Activated CD4-positive, CD25-positive, alpha-beta regulatory T cell treated with anti-CD3 and anti-CD28 coated beads, Interleukin-2, amount 50 U/mL, for 72 hours (primary cell): ENCODE measurements at regions not wholly inside any gene's neighbourhood (a gene's known extent, or its start where the extent isn't known, plus 50 kb on each side); places are given as distances from the start of the nearest gene placed in this dataset.

Experiments
- DNase-seq: peaks from one replicate; pipeline ENCODE4 v3.0.0; 2021

GRCh38 chr3:59107856-59108815 is 58.3 kb upstream of the CFAP20DC start:
- DNase-seq = no peak

DNA sequence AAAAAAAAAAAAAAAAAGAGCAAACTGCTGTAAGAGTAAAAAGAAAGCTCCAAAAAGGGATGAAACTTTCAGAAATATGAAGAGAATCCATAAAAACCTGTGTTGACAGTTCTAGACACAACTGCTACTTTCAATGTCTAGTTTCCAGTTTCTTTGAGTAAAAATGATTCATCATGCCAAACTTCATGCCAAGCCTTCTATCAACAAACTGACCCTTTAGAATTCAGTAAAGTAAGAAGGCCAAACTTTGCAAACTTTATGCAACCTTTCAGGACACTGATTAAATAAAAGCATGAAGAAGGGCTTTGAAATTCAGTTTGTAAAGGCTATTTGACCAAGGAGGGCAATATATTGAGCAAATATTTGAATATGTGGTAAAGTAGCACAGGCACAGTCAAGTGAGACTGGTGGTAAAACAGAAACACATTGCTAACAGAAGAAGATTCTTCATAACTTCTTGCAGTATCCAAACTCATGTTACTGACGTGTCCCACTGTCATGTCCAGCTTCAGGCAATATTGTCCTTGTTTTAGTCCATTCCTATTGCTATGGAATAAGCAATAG is 56.3 kb upstream of the CFAP20DC start:
- no peak for DNase-seq

GRCh38 chr3:59103552-59103951 is 53.7 kb upstream of the CFAP20DC start:
- DNase-seq = no peak

GRCh38 chr3:59101231-59101736 is 51.5 kb upstream of the CFAP20DC start:
- no peak for DNase-seq
